Hepatocyte (in vitro differentiated cells): ENCODE measurements at regions not wholly inside any gene's neighbourhood (a gene's known extent, or its start where the extent isn't known, plus 50 kb on each side); places are given as distances from the start of the nearest gene placed in this dataset.

Source experiments
- EZH2 ChIP-seq: fragments of 200-600 bp; sonication (generic); IDR thresholded peaks from 2 replicates; pipeline ENCODE4 v1.6.1; 2016; ENCODE audit warnings: antibody characterized with exemption, mild to moderate bottlenecking, borderline replicate concordance
- EZH2phosphoT487 ChIP-seq: fragments of 200-600 bp; sonication (generic); IDR thresholded peaks from one replicate; pipeline ENCODE4 v1.6.1; 2018; ENCODE audit warnings: antibody characterized with exemption, mild to moderate bottlenecking, low read depth, moderate library complexity; ENCODE audit not compliant: unreplicated experiment, severe bottlenecking
- TF ChIP-seq, protein P1 (sequence below): fragments of 200-600 bp; sonication (generic); IDR thresholded peaks from 2 replicates; pipeline ENCODE4 v1.5.1; 2016; ENCODE audit warnings: antibody characterized with exemption, mild to moderate bottlenecking; ENCODE audit not compliant: poor library complexity

DNA sequence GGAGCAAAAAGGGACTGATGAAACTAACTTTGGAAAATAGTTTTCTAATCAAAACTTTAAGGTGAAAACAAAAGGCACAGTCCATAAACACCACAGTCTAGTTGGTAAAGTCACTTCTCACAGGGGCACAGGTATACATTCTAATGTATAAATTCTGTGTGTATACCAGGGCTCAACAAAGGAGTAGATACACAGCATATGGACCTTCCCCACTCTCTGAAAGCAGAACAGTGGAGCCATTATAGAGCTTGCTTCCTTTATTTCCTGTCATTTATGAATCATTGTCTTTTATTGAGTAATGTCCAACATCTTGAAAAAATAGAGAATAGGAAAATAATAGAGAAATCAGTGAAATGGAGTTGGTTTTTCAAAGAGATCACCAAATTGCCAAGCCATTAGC lies 746.5 kb upstream of the CHRM3 start:
- TF ChIP-seq, protein P1, sequence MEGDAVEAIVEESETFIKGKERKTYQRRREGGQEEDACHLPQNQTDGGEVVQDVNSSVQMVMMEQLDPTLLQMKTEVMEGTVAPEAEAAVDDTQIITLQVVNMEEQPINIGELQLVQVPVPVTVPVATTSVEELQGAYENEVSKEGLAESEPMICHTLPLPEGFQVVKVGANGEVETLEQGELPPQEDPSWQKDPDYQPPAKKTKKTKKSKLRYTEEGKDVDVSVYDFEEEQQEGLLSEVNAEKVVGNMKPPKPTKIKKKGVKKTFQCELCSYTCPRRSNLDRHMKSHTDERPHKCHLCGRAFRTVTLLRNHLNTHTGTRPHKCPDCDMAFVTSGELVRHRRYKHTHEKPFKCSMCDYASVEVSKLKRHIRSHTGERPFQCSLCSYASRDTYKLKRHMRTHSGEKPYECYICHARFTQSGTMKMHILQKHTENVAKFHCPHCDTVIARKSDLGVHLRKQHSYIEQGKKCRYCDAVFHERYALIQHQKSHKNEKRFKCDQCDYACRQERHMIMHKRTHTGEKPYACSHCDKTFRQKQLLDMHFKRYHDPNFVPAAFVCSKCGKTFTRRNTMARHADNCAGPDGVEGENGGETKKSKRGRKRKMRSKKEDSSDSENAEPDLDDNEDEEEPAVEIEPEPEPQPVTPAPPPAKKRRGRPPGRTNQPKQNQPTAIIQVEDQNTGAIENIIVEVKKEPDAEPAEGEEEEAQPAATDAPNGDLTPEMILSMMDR: no peak
- TF ChIP-seq EZH2 (no peak), EZH2phosphoT487 (no peak)
